Common myeloid progenitor, CD34-positive (primary cell): ENCODE measurements at regions not wholly inside any gene's neighbourhood (a gene's known extent, or its start where the extent isn't known, plus 50 kb on each side); places are given as distances from the start of the nearest gene placed in this dataset.

Experiments used
- CTCF ChIA-PET: fragments of 350-600 bp; sonication (Branson Sonifier 250); formaldehyde crosslinking; loops from one replicate; lab custom pipeline; 2021; ENCODE audit warnings: antibody characterized with exemption; lab: Charles Lee
- POLR2A ChIA-PET: fragments of 350-600 bp; sonication (Branson Sonifier 250); formaldehyde crosslinking; loops from one replicate; lab custom pipeline; 2021; ENCODE audit warnings: antibody characterized with exemption; lab: Charles Lee
- DNase-seq, 3 donors: peaks; one replicate each; pipeline versions ENCODE4 v3.0.0 to v3.0.0-alpha.2; 2013
- H3K27ac ChIP-seq, 2 experiments: 1 replicate in 1 of 2; 2 replicates in 1 of 2; pipeline ENCODE4 v1.7.0; 2013; ENCODE audit warnings: inconsistent platforms in 2 of 2, low read length in 2 of 2, mild to moderate bottlenecking in 2 of 2, low read depth in 1 of 2, moderate library complexity in 1 of 2; ENCODE audit not compliant: severe bottlenecking in 2 of 2, insufficient read depth in 1 of 2, poor library complexity in 1 of 2
- H3K27me3 ChIP-seq, 5 experiments: replicated peaks in 2 of 5; 1 replicate in 3 of 5; 2 replicates in 2 of 5; pipeline versions ENCODE4 v1.6.1 to v1.7.0; 2013; ENCODE audit warnings: low read length in 4 of 5, mild to moderate bottlenecking in 2 of 5, moderate library complexity in 2 of 5, inconsistent platforms in 1 of 5; ENCODE audit not compliant: insufficient read depth in 5 of 5, control insufficient read depth in 4 of 5
- H3K36me3 ChIP-seq, 4 experiments: 1 replicate in 2 of 4; 2 replicates in 2 of 4; pipeline versions ENCODE4 v1.6.1 to v1.7.0; 2013; ENCODE audit warnings: low read length in 3 of 4, control low read depth in 1 of 4, mild to moderate bottlenecking in 1 of 4; ENCODE audit not compliant: control insufficient read depth in 4 of 4, insufficient read depth in 4 of 4
- H3K4me1 ChIP-seq, 4 experiments: 1 replicate in 3 of 4; 2 replicates in 1 of 4; pipeline versions ENCODE4 v1.6.1 to v1.7.1; 2013; ENCODE audit warnings: low read length in 3 of 4, mild to moderate bottlenecking in 3 of 4, control low read depth in 1 of 4, inconsistent platforms in 1 of 4, moderate library complexity in 1 of 4; ENCODE audit not compliant: control insufficient read depth in 4 of 4, insufficient read depth in 4 of 4; ENCODE audit errors: control extremely low read depth in 1 of 4
- H3K4me3 ChIP-seq, 7 experiments: 1 replicate in 4 of 7; 2 replicates in 3 of 7; pipeline versions ENCODE4 v1.5.1 to v1.7.0; 2013; ENCODE audit warnings: mild to moderate bottlenecking in 7 of 7, low read length in 6 of 7, moderate library complexity in 6 of 7, inconsistent platforms in 2 of 7, low read depth in 2 of 7, control low read depth in 1 of 7; ENCODE audit not compliant: insufficient read depth in 4 of 7, control insufficient read depth in 1 of 7; ENCODE audit errors: extremely low read depth in 1 of 7
- H3K9me3 ChIP-seq, 5 experiments: 1 replicate in 4 of 5; 2 replicates in 1 of 5; pipeline versions ENCODE4 v1.6.1 to v1.7.1; 2013; ENCODE audit warnings: low read length in 4 of 5, mild to moderate bottlenecking in 2 of 5, inconsistent platforms in 1 of 5, low read depth in 1 of 5, moderate library complexity in 1 of 5; ENCODE audit not compliant: control insufficient read depth in 4 of 5, insufficient read depth in 2 of 5; ENCODE audit errors: control extremely low read depth in 1 of 5
- WGBS: methylation state at CpG from one replicate; pipeline ENCODE4 v1.1.5; 2013; ENCODE audit not compliant: insufficient coverage; 5-methylcytosine and 5-hydroxymethylcytosine counted together

- Histone ChIP-seq H3K9me3 (no peaks in the 10 kb centered on the region), H3K27ac (no peak overlapping the region), H3K4me3 (no peak overlapping the region), H3K27me3 (no peaks in the 10 kb centered on the region), H3K4me1 (no peaks in the 10 kb centered on the region), H3K36me3 (no peaks in the 10 kb centered on the region)
- ChIA-PET POLR2A (no interaction called here), CTCF (no interaction called here)
- DNase-seq: no peak
- WGBS: no CpG with 5 or more reads among the region's 1 CpG
Observed at GRCh38 chr11:103633068-103633788, 403.2 kb upstream of the DDI1 start.

- Histone ChIP-seq H3K4me3 (no peak overlapping the region), H3K4me1 (no peaks in the 10 kb centered on the region), H3K9me3 (no peaks in the 10 kb centered on the region), H3K36me3 (no peaks in the 10 kb centered on the region), H3K27me3 (no peaks in the 10 kb centered on the region), H3K27ac (no peak overlapping the region)
- no peak for DNase-seq
- CTCF ChIA-PET: no interaction called here
- POLR2A ChIA-PET: no interaction called here
- WGBS: 93% methylated on average over 2 of the region's 3 CpGs
Observed at GRCh38 chr11:103633819-103634590, 402.4 kb upstream of the DDI1 start.

- CTCF ChIA-PET: no interaction called here
- Histone ChIP-seq H3K36me3 (no peaks in the 10 kb centered on the region), H3K4me1 (no peaks in the 10 kb centered on the region), H3K27me3 (no peaks in the 10 kb centered on the region), H3K4me3 (no peak overlapping the region), H3K27ac (no peak overlapping the region), H3K9me3 (no peaks in the 10 kb centered on the region)
- POLR2A ChIA-PET: no interaction called here
- 50% methylated on average over 4 of the region's 6 CpGs for WGBS
- no peak for DNase-seq
Observed at GRCh38 chr11:103636232-103636631, 400.2 kb upstream of the DDI1 start.

GRCh38 chr11:103637295-103637694 is 399.1 kb upstream of the DDI1 start:
- H3K36me3 ChIP-seq: no peaks in the 10 kb centered on the region
- no peaks in the 10 kb centered on the region for H3K9me3 ChIP-seq
- WGBS: 100% methylated on average over 1 of the region's 2 CpGs
- H3K27me3 ChIP-seq: no peaks in the 10 kb centered on the region
- H3K27ac ChIP-seq: no peak overlapping the region
- ChIA-PET CTCF (no interaction called here), POLR2A (no interaction called here)
- no peak overlapping the region for H3K4me3 ChIP-seq
- no peaks in the 10 kb centered on the region for H3K4me1 ChIP-seq
- no peak for DNase-seq

DNA sequence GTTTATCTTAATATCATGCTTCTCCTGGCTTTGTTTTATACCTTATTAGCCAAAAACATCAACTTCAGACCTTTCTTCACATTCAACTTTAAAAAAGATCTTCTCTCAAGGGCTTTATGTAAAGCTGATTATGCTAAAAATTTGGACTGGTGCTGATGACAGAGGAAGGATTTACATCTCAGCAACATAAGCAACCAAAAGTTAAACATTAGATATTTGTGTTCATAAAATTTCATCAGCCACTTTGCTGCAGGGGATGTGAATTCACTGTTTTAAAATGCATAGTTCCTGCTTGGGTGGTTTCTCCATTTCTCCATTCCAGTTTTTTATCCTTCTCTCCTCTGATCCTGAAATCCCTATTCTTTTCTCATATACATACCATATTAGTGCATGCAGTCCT is 398.6 kb upstream of the DDI1 start:
- ChIA-PET CTCF (no interaction called here), POLR2A (interaction anchor here (0.6 kb wide), 1 partner anchor 35 kb away, joined by 3 read pairs; no protein-coding TSS in a partner anchor)
- DNase-seq: no peak
- Histone ChIP-seq H3K9me3 (no peaks in the 10 kb centered on the region), H3K4me1 (no peaks in the 10 kb centered on the region), H3K36me3 (no peaks in the 10 kb centered on the region), H3K27me3 (no peaks in the 10 kb centered on the region), H3K4me3 (no peak overlapping the region), H3K27ac (no peak overlapping the region)

DNA sequence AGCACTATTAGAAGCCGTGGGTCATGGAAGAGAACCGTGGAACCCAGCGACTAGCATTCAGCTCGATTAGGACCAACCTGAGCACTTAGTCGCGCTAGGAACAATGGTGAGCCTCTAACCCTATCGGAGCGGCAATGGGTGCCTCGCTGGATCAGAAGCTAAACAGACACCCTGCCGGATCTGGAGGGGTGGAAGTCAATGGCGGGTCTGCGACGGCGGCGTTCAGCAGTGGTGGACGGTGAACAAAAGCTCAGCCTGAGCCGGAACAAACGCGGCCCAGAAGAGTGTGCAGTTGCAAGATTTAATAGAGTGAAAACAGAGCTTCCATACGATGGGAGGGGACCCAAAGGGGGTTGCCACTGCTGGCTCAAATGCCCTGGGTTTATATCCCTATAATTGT is 391.8 kb upstream of the DDI1 start:
- no peaks in the 10 kb centered on the region for H3K27me3 ChIP-seq
- ChIA-PET CTCF (no interaction called here), POLR2A (no interaction called here)
- DNase-seq: no peak
- no peaks in the 10 kb centered on the region for H3K36me3 ChIP-seq
- H3K4me1 ChIP-seq: peaks cover 0 to 10% (median 0%) of the 10 kb centered on the region in 4 experiments
- 96% methylated on average over 10 of the region's 20 CpGs for WGBS
- H3K27ac ChIP-seq: no peak overlapping the region
- H3K4me3 ChIP-seq: no peak overlapping the region
- no peaks in the 10 kb centered on the region for H3K9me3 ChIP-seq

GRCh38 chr11:103648054-103648453 is 388.4 kb upstream of the DDI1 start:
- peak in 1 of 3 donors; percentile 13 for DNase-seq
- no peak overlapping the region for H3K4me3 ChIP-seq
- H3K4me1 ChIP-seq: peaks cover 0 to 10% (median 0%) of the 10 kb centered on the region in 4 experiments
- H3K27me3 ChIP-seq: no peaks in the 10 kb centered on the region
- H3K9me3 ChIP-seq: peaks cover 0 to 13% (median 3%) of the 10 kb centered on the region in 5 experiments
- H3K27ac ChIP-seq: no peak overlapping the region
- CTCF ChIA-PET: no interaction called here
- H3K36me3 ChIP-seq: no peaks in the 10 kb centered on the region
- POLR2A ChIA-PET: no interaction called here
